H1 (cell line): ENCODE measurements at regions not wholly inside any gene's neighbourhood (a gene's known extent, or its start where the extent isn't known, plus 50 kb on each side); places are given as distances from the start of the nearest gene placed in this dataset.

ENCODE experiments used
- ASH2L ChIP-seq: fragments of 200-600, 300-600 bp; sonication (generic); IDR thresholded peaks from one replicate; pipeline ENCODE4 v1.7.1; 2017; ENCODE audit warnings: low read length
- KDM1A ChIP-seq: fragments of 200-600, 300-600 bp; sonication (generic); IDR thresholded peaks from 2 replicates; pipeline ENCODE4 v1.7.1; 2016; ENCODE audit warnings: mild to moderate bottlenecking, low read length, borderline replicate concordance
- KDM4A ChIP-seq: IDR thresholded peaks from one replicate; pipeline ENCODE4 v1.7.1; 2012; ENCODE audit warnings: low read depth, mild to moderate bottlenecking, moderate library complexity, low read length, inconsistent platforms; ENCODE audit not compliant: severe bottlenecking
- MAFK ChIP-seq: IDR thresholded peaks from 2 replicates; pipeline ENCODE4 v1.6.1; 2012; ENCODE audit warnings: low read depth, mild to moderate bottlenecking, improper control_type of control experiment, low read length
- TF ChIP-seq, protein P1 (sequence below): IDR thresholded peaks from 2 replicates; pipeline ENCODE4 v1.6.1; 2011; ENCODE audit warnings: low read depth, mild to moderate bottlenecking, low read length; ENCODE audit not compliant: insufficient read depth
- TF ChIP-seq, protein P2 (sequence below): IDR thresholded peaks from 2 replicates; pipeline ENCODE4 v1.6.1; 2012; ENCODE audit warnings: inconsistent platforms

DNA sequence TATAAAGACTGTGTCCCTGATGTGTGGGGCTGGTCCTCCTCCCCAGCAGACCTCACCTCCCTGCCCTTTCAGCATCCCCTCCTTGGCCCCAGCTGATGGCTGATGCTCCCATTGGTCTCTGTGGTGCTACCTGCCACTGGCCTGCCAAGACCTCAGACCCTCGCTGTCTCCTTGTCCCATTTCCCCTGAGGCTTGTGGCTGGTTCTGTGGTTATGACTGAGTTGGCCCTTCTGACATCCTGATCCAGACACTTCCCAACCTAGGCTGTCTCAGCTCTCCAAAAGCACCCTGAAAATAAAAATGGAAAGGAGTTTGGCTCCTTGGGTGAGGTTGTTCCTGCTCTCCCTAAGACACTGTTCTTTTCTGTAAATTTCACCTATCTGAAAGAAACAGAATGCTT, 214.2 kb downstream of the RPS24 start (continued):
- TF ChIP-seq KDM1A, result no peak
- TF ChIP-seq, protein P1, sequence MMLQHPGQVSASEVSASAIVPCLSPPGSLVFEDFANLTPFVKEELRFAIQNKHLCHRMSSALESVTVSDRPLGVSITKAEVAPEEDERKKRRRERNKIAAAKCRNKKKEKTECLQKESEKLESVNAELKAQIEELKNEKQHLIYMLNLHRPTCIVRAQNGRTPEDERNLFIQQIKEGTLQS, result no peak
- TF ChIP-seq KDM4A, result no peak
- TF ChIP-seq, protein P2, sequence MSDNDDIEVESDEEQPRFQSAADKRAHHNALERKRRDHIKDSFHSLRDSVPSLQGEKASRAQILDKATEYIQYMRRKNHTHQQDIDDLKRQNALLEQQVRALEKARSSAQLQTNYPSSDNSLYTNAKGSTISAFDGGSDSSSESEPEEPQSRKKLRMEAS, result no peak
- TF ChIP-seq ASH2L, result no peak
- no peak for TF ChIP-seq MAFK
